ENCODE measurements at regions not wholly inside any gene's neighbourhood (a gene's known extent, or its start where the extent isn't known, plus 50 kb on each side); places are given as distances from the start of the nearest gene placed in this dataset.
"Not testable (repeated sequence)": the region's sequence is repeated elsewhere in the genome, so short reads cannot be mapped to it uniquely, and the experiment has no call there.

GRCh38 chr7:45410893-45411292 is 163.3 kb upstream of the ADCY1 start:
- no peak for DNase-seq

GRCh38 chr7:45413419-45413818 is 160.7 kb upstream of the ADCY1 start:
- no peak for DNase-seq

GRCh38 chr7:45414226-45414625 is 159.9 kb upstream of the ADCY1 start:
- no peak for DNase-seq

GRCh38 chr7:45415265-45415664 is 158.9 kb upstream of the ADCY1 start:
- no peak for DNase-seq

GRCh38 chr7:45416846-45417245 is 157.3 kb upstream of the ADCY1 start:
- DNase-seq: no peak

GRCh38 chr7:45417268-45417667 is 156.9 kb upstream of the ADCY1 start:
- no peak for DNase-seq

- no peak for DNase-seq
Observed at GRCh38 chr7:45417735-45418134, 156.4 kb upstream of the ADCY1 start.

GRCh38 chr7:45420843-45421495 is 153.2 kb upstream of the ADCY1 start:
- DNase-seq: no peak

- no peak for DNase-seq
Observed at GRCh38 chr7:45421806-45422205, 152.4 kb upstream of the ADCY1 start.

- no peak for DNase-seq
Observed at GRCh38 chr7:45430397-45430796, 143.8 kb upstream of the ADCY1 start.

- no peak for DNase-seq
Observed at GRCh38 chr7:45434167-45434784, 139.9 kb upstream of the ADCY1 start.

- no peak for DNase-seq
Observed at GRCh38 chr7:45435131-45435530, 139.0 kb upstream of the ADCY1 start.

- no peak for DNase-seq
Observed at GRCh38 chr7:45435846-45436245, 138.3 kb upstream of the ADCY1 start.

- not testable (repeated sequence) for DNase-seq
Observed at GRCh38 chr7:45440776-45441175, 133.4 kb upstream of the ADCY1 start.

- DNase-seq: no peak
Observed at GRCh38 chr7:45443263-45443662, 130.9 kb upstream of the ADCY1 start.

GRCh38 chr7:45446195-45446944 is 127.8 kb upstream of the ADCY1 start:
- no peak for DNase-seq

GRCh38 chr7:45447296-45447695 is 126.9 kb upstream of the ADCY1 start:
- no peak for DNase-seq

GRCh38 chr7:45450571-45451204 is 123.5 kb upstream of the ADCY1 start:
- DNase-seq: no peak

- DNase-seq: no peak
Observed at GRCh38 chr7:45451342-45452035, 122.7 kb upstream of the ADCY1 start.

- no peak for DNase-seq
Observed at GRCh38 chr7:45454771-45455170, 119.4 kb upstream of the ADCY1 start.

GRCh38 chr7:45455662-45456061 is 118.5 kb upstream of the ADCY1 start:
- no peak for DNase-seq

- DNase-seq: no peak
Observed at GRCh38 chr7:45456105-45456504, 118.1 kb upstream of the ADCY1 start.

Data from NCI-H2171 (cell line).